HepG2 (cell line): ENCODE measurements at regions not wholly inside any gene's neighbourhood (a gene's known extent, or its start where the extent isn't known, plus 50 kb on each side); places are given as distances from the start of the nearest gene placed in this dataset.

Experiments
- ATAC-seq: fragments of 200-7000 bp; cut with Tn5 transposase; 3 replicates; pipeline ENCODE4 v1.9.1; 2020; ENCODE audit warnings: mild to moderate bottlenecking, moderate library complexity
- BruUV-seq: library from RNA; stranded (reverse); fragments of 400-500 nt; replicated peaks from 2 replicates; lab custom pipeline; 2021; lab: Mats Ljungman, UMichigan
- CTCF ChIA-PET: fragments of 300-600 bp; formaldehyde crosslinking; extraction: SDS; loops from one replicate; lab custom pipeline; 2021; ENCODE audit warnings: low total read pairs, inconsistent platforms, low intra/inter-chr PET ratio; lab: Yijun Ruan, JAX
- POLR2A ChIA-PET: fragments of 350-600 bp; sonication (Branson Sonifier 250); formaldehyde crosslinking; loops from one replicate; lab custom pipeline; 2020; ENCODE audit warnings: antibody characterized with exemption, inconsistent platforms; lab: Yijun Ruan, JAX
- DNase-seq: peaks from one replicate; pipeline ENCODE4 v3.0.0-alpha.2; 2015; ENCODE audit warnings: low spot score
- FAIRE-seq: peaks from 3 replicates; lab custom pipeline; 2011; peaks lifted over from hg19 to GRCh38; lab: Jason Lieb, UNC
- H2AFZ ChIP-seq: one replicate; pipeline ENCODE4 v1.6.1; 2011; ENCODE audit warnings: low read length, inconsistent platforms
- H3K27ac ChIP-seq: fragments of 300-600 bp; 3 replicates; pipeline ENCODE4 v1.8.0; 2011; ENCODE audit warnings: mixed run types, mild to moderate bottlenecking, mixed read lengths, low read length, inconsistent platforms; ENCODE audit not compliant: insufficient read depth; ENCODE audit errors: extremely low read length
- H3K27me3 ChIP-seq, 2 experiments: fragments of 200-600 bp in 1 of 2; 2 replicates in 1 of 2; 3 replicates in 1 of 2; pipeline versions ENCODE4 v1.6.0 to v1.8.0; 2011; ENCODE audit warnings: low read length in 2 of 2, mild to moderate bottlenecking in 2 of 2, moderate library complexity in 2 of 2, inconsistent platforms in 1 of 2; ENCODE audit not compliant: insufficient read depth in 2 of 2, control insufficient read depth in 1 of 2
- H3K36me3 ChIP-seq, 2 experiments: fragments of 200-600 bp in 1 of 2; replicated peaks in 1 of 2; 2 replicates in 1 of 2; 3 replicates in 1 of 2; pipeline versions ENCODE4 v1.5.1 to v1.8.0; 2011; ENCODE audit warnings: low read length in 2 of 2, inconsistent platforms in 1 of 2; ENCODE audit not compliant: insufficient read depth in 2 of 2, control insufficient read depth in 1 of 2
- H3K4me1 ChIP-seq: 2 replicates; pipeline ENCODE4 v1.5.1; 2012; ENCODE audit warnings: low read length, inconsistent platforms; ENCODE audit not compliant: insufficient read depth
- H3K4me2 ChIP-seq: 2 replicates; pipeline ENCODE4 v1.6.0; 2011; ENCODE audit warnings: low read depth, low read length, inconsistent platforms
- H3K4me3 ChIP-seq, 3 experiments: fragments of 200-600 bp in 1 of 3; sonication (generic), shearing (Covaris generic) in 1 of 3; replicated peaks in 1 of 3; 2 replicates each; pipeline ENCODE4 v1.5.1; 2011 to 2016; ENCODE audit warnings: low read length in 3 of 3, inconsistent platforms in 2 of 3, low read depth in 2 of 3, mild to moderate bottlenecking in 2 of 3, control low read depth in 1 of 3, mixed read lengths in 1 of 3; ENCODE audit not compliant: insufficient read depth in 1 of 3
- H3K79me2 ChIP-seq: one replicate; pipeline ENCODE4 v1.6.1; 2011; ENCODE audit warnings: low read length, inconsistent platforms; ENCODE audit not compliant: insufficient read depth
- H3K9ac ChIP-seq: 2 replicates; pipeline ENCODE4 v1.6.0; 2011; ENCODE audit warnings: mild to moderate bottlenecking, low read depth, low read length, inconsistent platforms; ENCODE audit not compliant: insufficient read depth
- H3K9me3 ChIP-seq: 2 replicates; pipeline ENCODE4 v1.5.1; 2012; ENCODE audit warnings: mild to moderate bottlenecking, low read length
- H4K20me1 ChIP-seq: 2 replicates; pipeline ENCODE4 v1.6.0; 2011; ENCODE audit warnings: inconsistent platforms, mild to moderate bottlenecking, low read length, moderate library complexity; ENCODE audit not compliant: insufficient read depth
- CENPBD1 ChIP-seq: sonication (generic); formaldehyde crosslinking; IDR thresholded peaks from 2 replicates; pipeline ENCODE4 v1.8.0; 2022; ENCODE audit warnings: missing genetic modification reagents, low read depth, mild to moderate bottlenecking, borderline replicate concordance
- GPBP1L1 ChIP-seq: sonication (generic); formaldehyde crosslinking; IDR thresholded peaks from 2 replicates; pipeline ENCODE4 v1.5.0; 2020; ENCODE audit warnings: mild to moderate bottlenecking, missing genetic modification reagents
- IKZF1 ChIP-seq: fragments of 450-650 bp; IDR thresholded peaks from 2 replicates; pipeline ENCODE4 v1.7.1; 2016
- IKZF4 ChIP-seq: sonication (generic); formaldehyde crosslinking; IDR thresholded peaks from 2 replicates; pipeline ENCODE4 v1.5.1; 2020; ENCODE audit warnings: borderline replicate concordance, mild to moderate bottlenecking, low read depth, missing genetic modification reagents; ENCODE audit errors: not compliant biosample characterization
- NR2F6 ChIP-seq, 2 experiments: IDR thresholded peaks; 2 replicates each; pipeline ENCODE4 v1.6.1; 2016; ENCODE audit warnings: antibody characterized with exemption in 1 of 2, mild to moderate bottlenecking in 1 of 2
- RERE ChIP-seq: IDR thresholded peaks from 2 replicates; pipeline ENCODE4 v1.6.1; 2016; ENCODE audit warnings: low read depth, missing genetic modification reagents, missing compliant biosample characterization
- RXRA ChIP-seq: sonication (generic); formaldehyde crosslinking; IDR thresholded peaks from 2 replicates; pipeline ENCODE4 v1.5.1; 2020; ENCODE audit warnings: missing genetic modification reagents
- ZBTB34 ChIP-seq: sonication (generic); formaldehyde crosslinking; IDR thresholded peaks from 2 replicates; pipeline ENCODE4 v1.8.0; 2022; ENCODE audit warnings: mild to moderate bottlenecking, missing genetic modification reagents
- ZNF672 ChIP-seq: sonication (generic); formaldehyde crosslinking; IDR thresholded peaks from 2 replicates; pipeline ENCODE4 v1.8.1; 2022; ENCODE audit warnings: missing genetic modification reagents
- WGBS: methylation state at CpG from one replicate; pipeline ENCODE4 v1.1.6; 2017; ENCODE audit warnings: low lambda C conversion rate; 5-methylcytosine and 5-hydroxymethylcytosine counted together
- in situ Hi-C: cut with HindIII; loops from 2 replicates; pipeline ENCODE4 v1.10.0; 2017; ENCODE audit warnings: low pct_unique_long_range_greater_than_20kb; ENCODE audit not compliant: extremely low pct_ligation_motif_present
- intact Hi-C: fragments of 100-400 bp; cut with micrococcal nuclease; formaldehyde crosslinking; loops from one replicate; pipeline ENCODE4 v1.10.0; 2022; ENCODE audit not compliant: unreplicated experiment

GRCh38 chr6:131490441-131490840 lies 82.6 kb upstream of the ARG1 start (continued):
- TF ChIP-seq RERE (CRISPR knock-in tag) = no peak
- no peak for TF ChIP-seq GPBP1L1 (CRISPR knock-in tag)

DNA sequence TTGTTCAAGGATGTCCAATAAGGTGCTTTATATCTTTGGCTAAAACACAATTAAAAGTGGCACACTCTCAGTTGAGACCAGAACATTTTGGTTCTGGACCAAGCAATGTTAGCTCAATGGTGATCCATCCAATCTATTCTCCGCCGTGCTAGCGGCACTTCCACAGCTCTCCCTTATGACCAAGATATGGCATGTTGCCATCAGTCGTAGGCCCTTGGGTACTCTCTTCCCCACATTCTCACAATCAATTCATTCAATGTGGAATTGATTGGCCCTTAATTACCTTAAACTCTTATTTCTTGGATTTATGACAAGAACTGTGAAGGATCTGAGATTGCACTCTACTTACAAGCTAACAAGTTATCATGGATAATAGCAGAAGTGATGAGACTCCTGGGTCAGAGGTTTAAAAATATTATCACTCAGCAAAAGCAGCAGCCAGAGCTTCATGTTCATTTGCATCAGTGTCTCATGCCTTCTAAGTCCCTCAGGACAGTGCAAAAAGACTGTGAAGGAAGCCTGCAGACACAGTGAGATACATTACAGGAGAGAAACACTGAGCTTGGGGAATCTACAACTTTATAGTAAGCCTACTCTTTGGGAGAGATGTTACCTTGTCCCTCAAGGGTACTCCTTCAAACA lies 80.0 kb upstream of the ARG1 start:
- POLR2A ChIA-PET = no interaction called here
- WGBS = 85% methylated on average over 4 of the region's 4 CpGs
- TF ChIP-seq ZNF672 (CRISPR knock-in tag) (no peak), CENPBD1 (CRISPR knock-in tag) (no peak), RXRA (CRISPR knock-in tag) (no peak), ZBTB34 (CRISPR knock-in tag) (no peak), NR2F6 (IDR thresholded peaks at IDR 0.05) (no peak), NR2F6 (CRISPR knock-in tag; IDR thresholded peaks at IDR 0.05) (no peak), IKZF1 (no peak), IKZF4 (CRISPR knock-in tag) (no peak)

More for the DNA sequence above, 80.0 kb upstream of the ARG1 start:
- no peak overlapping the region for H3K4me3 ChIP-seq
- no peak overlapping the region for H3K27ac ChIP-seq
- H3K79me2 ChIP-seq = no peaks in the 10 kb centered on the region
- H3K4me2 ChIP-seq = no peak overlapping the region
- H4K20me1 ChIP-seq = no peaks in the 10 kb centered on the region
- H3K9ac ChIP-seq = no peak overlapping the region
- peaks cover 0 to 4% of the 10 kb centered on the region in 2 experiments; a peak in 2 of 5 replicates for H3K27me3 ChIP-seq
- no peak for DNase-seq
- H3K4me1 ChIP-seq = no peaks in the 10 kb centered on the region
- H3K9me3 ChIP-seq = no peaks in the 10 kb centered on the region
- ATAC-seq = no peak
- in situ Hi-C loops = no loop called here
- no peak for FAIRE-seq
- no peak overlapping the region for H2AFZ ChIP-seq
- CTCF ChIA-PET = no interaction called here
- intact Hi-C loops = no loop called here
- BruUV-seq = no TSS peak
- no peaks in the 10 kb centered on the region for H3K36me3 ChIP-seq
